DMS 273 treated with DMSO at 0.1 percent for 48 hours (cell line): ENCODE measurements at regions not wholly inside any gene's neighbourhood (a gene's known extent, or its start where the extent isn't known, plus 50 kb on each side); places are given as distances from the start of the nearest gene placed in this dataset.

Source experiments
- DNase-seq: peaks from one replicate; lab custom pipeline; 2025; lab: John Stamatoyannopoulos, UW

DNA sequence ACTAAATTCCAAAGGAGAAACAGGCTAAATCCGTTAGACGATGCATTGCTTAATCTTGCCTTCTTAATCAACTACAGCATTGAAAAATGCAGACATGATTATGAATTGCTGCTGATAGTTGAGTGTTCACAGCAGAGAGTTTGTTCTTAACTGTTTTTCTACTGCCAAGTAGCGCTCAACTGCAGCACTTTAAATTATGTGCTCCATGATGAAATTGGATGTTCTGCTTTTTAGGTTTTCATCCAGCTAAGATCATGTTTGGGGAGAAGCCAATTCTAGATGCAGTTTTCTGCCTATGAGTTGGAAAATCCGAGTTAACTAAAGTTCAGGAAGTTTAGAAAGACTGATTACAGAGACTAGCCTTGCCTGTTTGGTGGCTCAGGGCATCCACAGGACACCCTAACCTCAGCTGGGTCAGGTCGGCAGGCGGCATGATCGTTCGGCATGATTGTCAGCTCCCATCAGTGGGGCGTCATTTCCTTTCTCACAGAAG lies 119.4 kb upstream of the PIEZO2 start:
- no peak for DNase-seq

DNA sequence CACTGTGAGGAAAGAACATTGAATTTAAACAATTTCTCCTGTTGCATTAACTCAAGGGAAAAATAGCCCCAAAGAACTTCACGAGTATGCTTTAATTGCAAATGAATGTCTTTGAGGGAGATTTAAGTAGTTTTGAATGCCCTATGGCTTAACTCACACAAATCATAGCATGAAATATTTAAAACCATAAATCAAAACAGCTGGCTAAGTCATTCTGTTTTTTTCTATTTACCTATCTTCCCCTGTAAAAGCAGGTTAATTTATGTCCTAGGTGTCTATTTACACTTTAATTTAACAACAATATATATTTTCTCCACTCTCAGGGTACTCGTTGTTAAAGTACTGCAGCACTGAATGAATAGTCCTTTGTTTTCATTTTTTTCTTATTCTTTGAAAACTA lies 118.8 kb upstream of the PIEZO2 start:
- no peak for DNase-seq

DNA sequence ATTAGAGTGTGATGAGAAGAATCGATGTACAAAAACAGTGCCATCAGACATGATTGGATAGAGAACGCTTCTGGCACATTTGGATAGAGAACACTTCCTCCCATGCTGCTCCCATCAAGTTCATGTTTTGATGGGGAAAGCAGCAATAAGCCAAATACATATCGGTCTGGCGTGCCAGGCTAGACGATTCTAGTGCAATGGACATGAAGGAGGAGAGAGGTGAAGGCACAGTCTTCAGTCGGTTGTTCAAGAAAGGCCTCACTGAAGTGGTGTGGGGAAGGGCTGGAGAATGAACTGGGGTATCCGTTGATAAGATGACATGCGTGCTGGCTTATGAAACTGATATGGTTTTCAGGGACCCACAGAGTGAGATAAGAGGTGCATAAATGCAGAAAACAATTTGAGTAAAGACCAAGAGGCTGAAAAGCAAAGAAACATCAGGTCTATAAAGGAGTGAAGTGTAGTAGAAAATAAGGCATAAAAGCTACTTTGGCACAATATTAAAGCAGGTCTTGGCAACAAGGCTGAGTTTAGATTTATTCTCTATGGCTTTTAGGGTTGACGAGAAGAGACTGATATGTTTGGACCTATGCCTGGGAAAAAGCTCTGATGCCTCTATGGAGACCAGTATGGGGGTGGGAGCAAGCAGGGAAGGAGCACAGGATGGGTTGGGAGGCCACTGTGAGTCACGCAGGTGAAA lies 117.6 kb upstream of the PIEZO2 start:
- no peak for DNase-seq

DNA sequence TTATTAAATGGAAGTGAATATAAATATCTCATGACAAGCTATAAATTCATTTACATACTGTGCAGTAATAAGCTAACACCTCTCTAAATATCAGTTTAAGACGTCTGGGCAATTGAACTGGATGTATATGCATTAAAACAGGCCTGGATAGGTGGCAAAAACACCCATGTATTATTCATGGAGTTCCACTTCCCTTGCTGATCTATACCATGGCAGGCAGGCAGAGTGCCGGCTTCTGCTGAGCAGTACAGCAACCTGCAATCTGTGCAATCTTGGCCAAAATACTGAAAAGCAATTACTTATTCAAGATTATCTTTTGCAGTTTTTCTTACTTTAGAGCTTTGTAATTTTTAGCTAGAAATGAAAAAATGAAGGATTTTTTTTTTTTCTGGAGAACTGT lies 112.1 kb upstream of the PIEZO2 start:
- no peak for DNase-seq

DNA sequence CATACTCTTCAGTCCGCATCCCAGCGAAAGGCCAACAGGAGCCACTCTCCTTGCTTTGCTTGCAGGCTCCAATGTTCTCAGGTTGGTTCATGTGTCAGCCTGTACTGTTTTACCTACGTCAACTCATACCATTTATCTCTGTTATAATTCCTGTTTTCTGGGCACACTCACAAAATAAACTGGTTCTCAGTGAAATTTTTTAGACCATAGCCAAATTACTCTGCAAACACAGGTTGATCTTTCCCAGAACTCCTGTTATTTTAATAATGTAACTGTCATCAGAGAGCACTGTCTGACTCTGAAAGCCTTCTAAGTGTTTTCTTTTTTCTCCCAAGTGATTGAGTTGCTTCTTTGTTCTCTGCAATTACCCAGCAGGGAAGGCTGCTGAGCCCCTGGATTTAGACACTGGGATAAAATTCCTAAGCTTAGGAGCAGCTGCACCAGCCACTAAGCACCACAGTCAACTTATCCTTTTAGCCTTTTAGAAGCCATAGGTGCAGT lies 111.6 kb upstream of the PIEZO2 start:
- no peak for DNase-seq

DNA sequence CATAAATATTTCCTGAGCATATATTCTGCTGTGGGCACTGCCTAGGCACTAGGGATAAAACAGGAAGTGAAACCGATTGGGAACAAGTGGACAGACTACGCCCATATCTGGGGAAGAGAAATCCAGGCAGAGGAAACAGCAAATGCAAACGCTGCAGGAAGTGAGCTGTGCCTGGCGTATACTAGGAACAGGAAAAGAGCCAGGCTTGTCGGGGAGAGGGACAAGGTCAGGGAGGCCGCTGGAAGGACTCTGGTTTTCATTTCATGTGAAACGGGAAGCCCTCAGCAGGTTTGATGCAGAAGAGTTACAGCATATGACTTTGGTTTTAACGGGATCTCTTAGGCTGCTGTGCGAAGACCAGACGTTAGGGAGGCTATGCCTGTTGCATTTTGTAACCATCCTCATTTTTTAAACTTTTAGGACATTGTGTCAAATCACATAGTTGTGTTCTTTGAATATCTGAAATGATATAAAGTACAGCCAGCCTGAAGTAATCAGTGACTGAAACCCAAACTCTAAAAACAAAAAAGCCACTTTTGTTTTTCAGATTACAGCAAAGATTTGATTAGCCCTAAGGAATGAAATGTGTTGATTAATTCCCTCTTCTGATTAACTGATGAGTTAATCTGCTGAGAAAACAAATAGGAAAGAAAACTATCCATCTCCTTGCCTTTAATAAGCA lies 110.2 kb upstream of the PIEZO2 start:
- DNase-seq: no peak

DNA sequence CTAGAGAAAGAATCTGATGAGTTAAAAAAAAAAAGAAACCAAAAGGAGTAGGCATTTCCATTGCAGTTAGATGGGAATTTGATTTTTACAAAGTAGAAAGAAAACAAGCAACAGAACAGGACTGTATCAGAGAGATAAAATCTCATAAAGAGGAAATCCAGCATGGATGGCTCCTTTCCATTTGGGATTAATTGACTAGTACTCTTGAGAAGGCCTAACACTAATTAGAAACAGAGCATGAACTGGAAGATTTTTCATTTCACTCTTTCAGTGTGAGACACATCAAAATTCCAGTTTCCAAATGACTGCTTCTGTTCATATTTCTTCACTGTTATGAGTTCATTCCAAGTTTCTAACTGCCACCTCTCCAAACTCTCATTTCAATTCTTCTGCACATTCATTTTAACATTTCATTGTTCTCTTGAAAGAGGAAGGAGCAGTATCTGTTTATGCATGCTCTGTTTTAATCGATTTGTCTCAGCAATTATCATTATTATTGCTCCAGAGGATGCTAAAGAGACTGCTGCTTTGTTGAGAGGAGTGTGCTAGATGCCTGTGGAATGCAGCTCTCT lies 108.8 kb upstream of the PIEZO2 start:
- no peak for DNase-seq

DNA sequence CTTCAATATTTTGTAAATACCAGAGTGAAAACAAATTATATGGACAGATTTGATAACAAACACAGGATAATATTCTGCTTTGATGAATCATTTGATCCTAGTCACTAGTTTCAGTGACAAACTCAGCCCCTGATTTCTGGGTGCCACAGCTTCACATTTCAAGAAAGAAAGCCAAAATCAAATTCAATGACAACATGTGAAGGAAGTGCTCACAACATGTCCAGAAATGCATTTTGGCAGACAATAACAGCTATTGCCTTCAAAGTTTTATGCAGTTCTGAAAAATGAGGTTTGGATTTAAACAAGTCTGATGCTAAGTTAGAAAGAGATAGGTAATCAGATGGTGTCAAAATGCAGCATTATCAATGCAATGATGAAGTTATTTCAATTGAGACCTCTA lies 106.9 kb upstream of the PIEZO2 start:
- DNase-seq: no peak

DNA sequence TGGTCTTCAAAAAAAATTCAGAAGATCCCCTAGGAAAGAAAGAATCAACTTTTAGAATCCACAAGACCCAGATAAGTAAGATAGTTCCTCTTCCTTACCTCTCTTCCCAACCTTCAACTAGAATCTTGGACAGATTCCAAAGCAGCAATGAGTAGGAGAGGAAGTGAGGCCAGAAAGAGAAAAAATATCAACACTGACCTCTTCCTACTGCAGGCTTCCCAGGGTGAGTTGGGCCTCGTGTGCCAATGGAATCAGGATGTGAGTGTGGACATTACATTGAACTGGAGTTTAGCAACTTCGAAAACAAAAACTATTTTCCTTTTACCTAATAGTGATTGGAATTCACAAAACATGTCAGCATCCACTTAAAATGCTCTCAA lies 102.5 kb upstream of the PIEZO2 start:
- DNase-seq: no peak

DNA sequence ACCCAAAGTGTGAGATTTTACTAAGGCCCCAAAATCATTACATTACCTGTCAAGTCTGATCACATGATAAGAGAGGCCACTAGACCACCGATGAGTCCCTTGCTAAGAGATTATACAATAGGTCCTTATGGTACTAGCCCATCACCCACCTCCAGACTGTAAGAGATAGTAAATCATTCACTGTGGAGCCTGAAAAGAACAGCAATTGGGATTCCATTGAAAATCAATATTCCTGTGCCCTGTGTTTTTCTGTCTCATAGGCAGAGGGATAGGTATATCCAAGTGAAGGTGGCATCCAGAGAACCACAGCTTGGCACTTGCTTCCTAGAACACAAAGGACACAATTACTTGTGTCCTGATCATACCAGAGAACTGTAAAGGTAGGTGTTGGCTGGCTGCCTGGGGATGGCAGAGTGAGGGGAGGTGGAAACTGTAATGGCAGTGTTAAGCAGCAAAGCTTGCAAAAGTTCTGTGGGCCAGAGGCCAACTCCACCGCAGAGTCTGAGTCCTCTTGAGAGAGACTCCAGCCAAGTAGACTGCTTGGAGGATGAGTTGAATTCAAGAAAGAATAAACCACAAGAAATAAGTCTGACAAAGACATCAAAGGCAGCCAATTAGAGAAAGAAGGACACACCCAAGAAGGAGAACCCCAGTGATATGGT lies 102.0 kb upstream of the PIEZO2 start:
- no peak for DNase-seq

DNA sequence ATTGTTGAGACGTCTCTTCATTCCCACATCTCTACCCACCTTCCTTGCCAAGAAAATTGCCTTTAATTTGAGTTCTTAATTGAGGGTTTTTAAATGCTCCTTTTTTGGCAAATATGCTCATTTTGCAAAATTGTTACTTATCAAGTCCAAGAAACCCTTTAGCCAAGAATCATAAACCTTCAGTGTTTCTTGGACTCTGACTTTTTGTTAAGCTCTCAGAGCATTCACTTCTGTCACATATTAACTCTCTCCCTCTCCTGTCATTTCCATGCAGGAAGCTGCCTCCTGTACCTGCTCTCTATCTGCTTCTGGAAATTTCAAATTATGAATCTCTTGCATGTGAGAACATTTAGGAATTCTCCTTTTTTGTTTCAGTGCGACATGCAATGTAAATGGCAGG lies 100.0 kb upstream of the PIEZO2 start:
- no peak for DNase-seq

DNA sequence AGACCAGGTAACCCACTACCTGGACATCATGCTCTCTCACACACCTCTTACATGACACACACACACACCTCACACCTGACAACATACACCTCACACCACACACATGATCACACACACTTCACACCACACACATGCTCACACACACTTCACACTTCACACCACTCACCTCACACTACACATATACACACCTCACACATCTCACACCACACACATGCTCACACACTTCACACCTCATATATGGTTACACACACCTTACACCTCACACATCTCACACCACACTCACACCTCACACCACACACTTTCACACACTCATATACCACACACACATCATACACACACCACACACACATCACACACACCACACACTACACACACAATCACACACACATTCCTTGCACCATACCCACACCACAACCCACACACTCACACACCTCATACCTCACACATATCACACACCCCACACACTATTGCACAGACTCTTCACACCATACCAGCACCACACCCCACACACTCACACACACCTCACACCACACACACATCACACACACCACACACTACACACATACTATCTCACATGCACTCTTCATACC lies 98.1 kb upstream of the PIEZO2 start:
- DNase-seq: no peak

DNA sequence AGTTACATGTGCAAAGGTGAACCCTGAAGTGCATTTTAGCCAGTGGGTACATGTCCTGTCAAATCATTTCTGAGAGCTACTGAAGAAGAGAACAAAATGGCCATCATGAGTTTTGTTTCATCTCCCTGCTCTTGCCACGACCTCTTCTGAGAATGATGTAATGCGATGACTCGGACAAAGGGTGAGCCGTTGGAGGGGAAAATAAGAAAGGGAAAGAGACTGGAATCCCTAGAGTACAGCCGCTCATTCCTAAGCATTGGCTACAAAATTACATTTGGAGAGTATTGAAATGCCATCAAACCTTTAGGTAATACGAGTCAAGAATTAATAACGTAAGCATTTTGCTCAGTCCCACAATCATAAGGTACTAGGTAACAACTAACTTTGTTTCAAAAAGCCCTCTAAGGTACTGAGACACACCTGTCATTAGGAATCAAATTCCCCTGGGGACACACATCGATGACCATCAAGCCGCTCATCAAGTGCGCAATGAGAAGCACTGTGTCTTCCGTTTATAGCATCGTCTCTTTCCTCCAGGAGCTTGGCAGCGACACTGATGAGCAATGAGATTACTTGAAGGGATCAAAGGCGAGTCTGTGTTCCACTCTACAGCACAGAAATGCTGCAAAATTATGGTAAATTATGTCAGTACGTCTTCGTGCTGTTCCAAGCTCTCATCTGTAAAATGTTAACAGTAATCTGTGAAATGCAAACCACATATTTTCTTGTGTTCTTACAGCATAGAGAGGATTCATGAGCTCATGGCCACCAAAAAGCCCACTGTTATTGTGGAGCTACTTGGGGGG lies 97.3 kb upstream of the PIEZO2 start:
- DNase-seq: no peak

DNA sequence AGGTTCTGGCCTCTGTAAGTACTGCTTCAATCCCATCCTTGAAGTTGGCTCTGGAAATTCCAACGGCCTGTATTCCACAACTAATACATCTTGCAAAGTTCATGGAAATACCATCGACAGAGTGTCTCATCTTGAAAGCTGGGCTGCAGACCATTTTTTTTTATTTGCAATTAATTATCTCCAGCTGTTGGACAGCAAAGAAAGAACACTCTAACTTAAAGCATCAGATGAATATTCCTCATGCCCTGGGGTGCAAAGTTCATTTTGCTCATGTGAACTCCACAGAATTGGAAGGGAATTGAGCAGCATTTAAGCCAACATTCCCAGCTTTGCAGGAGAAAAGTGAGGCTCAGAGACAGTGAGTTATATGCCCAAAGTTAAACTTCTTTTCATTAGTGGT lies 96.5 kb upstream of the PIEZO2 start:
- DNase-seq: no peak

DNA sequence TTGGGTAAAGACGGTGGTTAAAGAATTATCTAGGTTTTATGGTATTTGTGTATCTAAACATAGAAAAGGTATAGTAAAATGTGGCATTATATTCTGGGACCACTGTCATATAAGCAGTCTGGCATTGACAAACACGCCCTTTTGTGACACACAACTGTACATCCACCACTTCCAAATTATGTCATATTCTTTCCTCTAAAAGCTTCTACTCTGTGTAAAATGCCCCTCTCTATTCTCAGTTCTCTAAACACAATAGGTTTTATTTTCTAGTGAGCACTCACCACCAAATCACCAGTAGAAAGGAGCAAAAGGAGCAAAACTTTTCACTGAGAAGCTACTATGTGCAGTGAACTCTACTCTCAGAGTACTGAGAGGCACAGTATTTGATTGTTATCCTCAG lies 88.1 kb upstream of the PIEZO2 start:
- DNase-seq: no peak

DNA sequence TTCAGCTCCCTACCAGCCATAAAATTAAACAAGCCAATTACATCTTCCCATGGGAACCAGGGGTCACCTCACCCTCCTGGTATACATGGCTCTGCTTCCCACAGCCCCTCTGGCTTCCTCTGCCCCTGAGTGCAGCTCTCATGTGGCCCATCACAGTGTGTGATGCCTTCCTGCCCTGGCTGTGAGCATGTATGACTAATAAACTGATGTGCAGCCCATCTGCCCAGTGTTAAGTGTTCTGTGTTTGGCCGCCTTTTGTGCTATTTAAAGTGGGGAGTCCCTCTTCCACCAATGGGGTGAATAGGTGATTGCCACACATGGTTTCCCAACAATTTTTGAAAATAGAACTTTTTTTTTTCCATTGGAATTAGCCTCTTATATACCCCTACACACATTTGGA lies 87.7 kb upstream of the PIEZO2 start:
- DNase-seq: no peak

DNA sequence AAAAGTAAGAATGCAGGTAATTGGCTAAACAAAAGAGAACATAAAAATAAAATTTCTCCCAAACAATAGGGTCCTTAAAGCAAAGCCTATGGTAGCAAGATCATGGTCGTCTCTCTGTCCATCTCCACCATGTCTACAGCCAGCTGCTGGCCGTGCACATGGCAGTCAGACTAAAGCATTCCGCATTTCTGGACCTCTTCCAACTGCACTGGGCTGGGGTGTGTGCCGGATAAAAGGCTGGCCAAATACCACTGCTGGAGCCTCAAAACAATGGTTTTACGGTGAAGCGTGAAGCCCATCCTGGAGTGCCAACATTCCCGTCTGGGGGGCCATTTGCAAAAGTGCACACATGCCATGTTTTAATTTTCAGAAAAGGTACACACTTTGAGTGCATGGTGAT lies 74.8 kb upstream of the PIEZO2 start:
- no peak for DNase-seq

DNA sequence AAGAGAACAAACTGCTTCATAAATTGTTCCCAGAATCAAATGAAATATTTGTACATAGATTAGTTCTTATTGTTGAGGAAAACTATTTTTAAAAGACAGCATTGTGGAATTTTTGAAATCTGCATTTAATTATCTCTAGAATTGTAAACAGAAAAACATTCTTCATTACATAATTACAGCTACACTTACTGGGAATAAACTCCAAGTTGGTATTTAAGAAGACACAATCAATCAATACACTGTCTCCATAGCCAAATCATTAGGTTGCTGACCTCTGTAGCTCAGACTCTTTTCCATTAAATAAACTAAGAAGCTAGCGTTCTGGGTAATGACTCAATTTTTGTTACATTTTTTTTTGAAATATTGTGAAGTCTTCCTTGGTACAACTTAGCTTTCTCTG lies 70.2 kb upstream of the PIEZO2 start:
- DNase-seq: no peak

DNA sequence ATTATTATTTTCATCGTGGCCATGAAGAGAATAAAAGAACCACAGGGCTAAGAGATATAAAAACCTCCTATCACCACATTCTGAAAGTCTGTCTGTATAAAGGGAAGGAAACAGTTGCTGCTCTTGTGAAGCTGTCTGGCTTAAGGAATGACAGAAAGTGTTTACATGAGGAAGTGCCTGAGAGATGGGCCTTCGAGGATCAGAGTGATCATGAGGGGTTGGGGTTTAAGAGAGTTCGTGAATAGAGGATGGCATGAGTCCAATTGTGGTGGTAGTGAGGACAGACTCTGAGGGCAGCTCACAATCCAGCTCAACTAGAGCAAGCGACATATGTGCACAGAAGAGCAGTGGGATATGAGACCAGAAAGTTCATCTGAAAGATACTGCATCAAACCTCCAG lies 65.8 kb upstream of the PIEZO2 start:
- no peak for DNase-seq

DNA sequence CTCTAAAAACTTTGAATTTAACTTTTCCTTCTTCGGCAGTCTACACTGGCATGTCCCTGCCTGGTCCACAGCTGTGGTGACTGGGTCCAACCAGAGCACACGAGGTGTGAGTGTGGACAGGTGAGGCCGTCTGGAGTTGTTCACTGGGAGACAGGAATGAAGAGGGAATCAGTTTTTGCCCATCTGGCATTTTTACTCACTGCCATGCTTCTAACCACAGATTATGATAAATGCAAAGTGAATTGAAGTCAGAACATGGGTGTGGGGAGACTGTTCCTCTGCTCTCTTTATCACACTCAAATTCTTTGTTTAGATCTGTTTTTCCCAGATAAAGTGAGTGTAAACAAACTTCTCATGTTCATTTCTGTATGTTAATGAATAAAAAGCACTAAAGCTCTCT lies 54.7 kb upstream of the PIEZO2 start:
- DNase-seq: no peak

DNA sequence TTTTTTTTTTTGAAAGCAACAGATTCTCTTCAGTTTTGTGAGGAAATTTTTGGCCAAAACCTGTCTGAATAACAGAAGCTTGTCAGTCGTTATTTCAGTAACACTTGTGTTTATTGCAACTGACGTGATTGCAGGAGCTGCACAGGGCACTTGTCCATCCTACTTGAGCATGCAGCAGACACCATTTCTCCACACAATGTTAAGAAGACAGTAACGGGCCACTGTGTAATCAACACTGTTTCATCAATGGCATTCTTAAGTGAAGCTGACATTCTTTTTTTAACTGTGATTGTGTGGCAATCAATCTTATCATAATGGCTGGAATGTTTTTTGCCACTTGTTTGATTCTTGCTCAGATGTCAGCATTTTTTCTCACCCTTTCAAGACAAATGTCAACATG lies 50.1 kb upstream of the PIEZO2 start:
- DNase-seq: no peak
